IMR-90 (cell line): ENCODE measurements at regions not wholly inside any gene's neighbourhood (a gene's known extent, or its start where the extent isn't known, plus 50 kb on each side); places are given as distances from the start of the nearest gene placed in this dataset.
"Not testable (repeated sequence)": the region's sequence is repeated elsewhere in the genome, so short reads cannot be mapped to it uniquely, and the experiment has no call there.

Experiments
- ATAC-seq: fragments of 200-7000 bp; cut with Tn5 transposase; 2 replicates; pipeline ENCODE4 v1.9.1; 2020; ENCODE audit warnings: low read depth, mild to moderate bottlenecking, moderate library complexity
- BruUV-seq: library from RNA; stranded (reverse); fragments of 400-500 nt; replicated peaks from 2 replicates; lab custom pipeline; 2021; lab: Mats Ljungman, UMichigan
- CTCF ChIA-PET: fragments of 300-600 bp; formaldehyde crosslinking; extraction: SDS; loops from one replicate; lab custom pipeline; 2021; ENCODE audit warnings: antibody characterized with exemption; lab: Yijun Ruan, JAX
- POLR2A ChIA-PET: fragments of 300-600 bp; sonication (Branson Sonifier 250); formaldehyde crosslinking; loops from one replicate; lab custom pipeline; 2022; ENCODE audit warnings: antibody characterized with exemption; ENCODE audit not compliant: unreplicated experiment; lab: Charles Lee
- DNase-seq: peaks from one replicate; pipeline ENCODE4 v3.0.0; 2013
- H2AFZ ChIP-seq: replicated peaks from 2 replicates; pipeline ENCODE3; 2013; ENCODE audit warnings: low read length, mild to moderate bottlenecking; ENCODE audit not compliant: poor library complexity
- H2AK5ac ChIP-seq: 2 replicates; pipeline ENCODE4 v1.6.1; 2013; ENCODE audit warnings: low read depth, low read length, inconsistent platforms
- H2AK9ac ChIP-seq: replicated peaks from 2 replicates; pipeline ENCODE3; 2013; ENCODE audit warnings: mild to moderate bottlenecking, low read depth, low read length, moderate library complexity; ENCODE audit not compliant: poor library complexity
- H2BK120ac ChIP-seq: 2 replicates; pipeline ENCODE4 v1.6.1; 2013; ENCODE audit warnings: low read depth, low read length, inconsistent platforms
- H2BK15ac ChIP-seq: 3 replicates; pipeline ENCODE4 v1.6.1; 2013; ENCODE audit warnings: low read depth, low read length, inconsistent platforms
- H2BK20ac ChIP-seq: 2 replicates; pipeline ENCODE4 v1.6.1; 2013; ENCODE audit warnings: low read depth, mild to moderate bottlenecking, inconsistent platforms, low read length, moderate library complexity
- H2BK5ac ChIP-seq: 2 replicates; pipeline ENCODE4 v1.6.1; 2013; ENCODE audit warnings: mild to moderate bottlenecking, low read depth, low read length, inconsistent platforms; ENCODE audit not compliant: poor library complexity, severe bottlenecking
- H3K14ac ChIP-seq: replicated peaks from 2 replicates; pipeline ENCODE4 v1.6.1; 2013; ENCODE audit warnings: low read depth, low read length, inconsistent platforms
- H3K18ac ChIP-seq: 2 replicates; pipeline ENCODE4 v1.6.1; 2013; ENCODE audit warnings: low read depth, low read length, control low read depth
- H3K23ac ChIP-seq: 2 replicates; pipeline ENCODE4 v1.6.1; 2013; ENCODE audit warnings: low read depth, low read length, inconsistent platforms
- H3K27ac ChIP-seq: 2 replicates; pipeline ENCODE4 v1.5.1; 2013; ENCODE audit warnings: mild to moderate bottlenecking, control low read depth, low read length; ENCODE audit not compliant: insufficient read depth
- H3K27me3 ChIP-seq: 2 replicates; pipeline ENCODE4 v1.6.1; 2013; ENCODE audit warnings: low read length; ENCODE audit not compliant: control insufficient read depth, insufficient read depth
- H3K36me3 ChIP-seq: 2 replicates; pipeline ENCODE4 v1.6.1; 2013; ENCODE audit warnings: low read length, mixed read lengths; ENCODE audit not compliant: control insufficient read depth, insufficient read depth
- H3K4ac ChIP-seq: 2 replicates; pipeline ENCODE4 v1.6.1; 2013; ENCODE audit warnings: low read depth, low read length, inconsistent platforms
- H3K4me1 ChIP-seq: 2 replicates; pipeline ENCODE4 v1.6.1; 2013; ENCODE audit warnings: low read length, mixed read lengths; ENCODE audit not compliant: control insufficient read depth, insufficient read depth
- H3K4me2 ChIP-seq: 2 replicates; pipeline ENCODE4 v1.6.1; 2013; ENCODE audit warnings: low read depth, mild to moderate bottlenecking, control low read depth, low read length, moderate library complexity
- H3K4me3 ChIP-seq: 2 replicates; pipeline ENCODE4 v1.5.1; 2013; ENCODE audit warnings: low read depth, mild to moderate bottlenecking, control low read depth, low read length, moderate library complexity; ENCODE audit not compliant: insufficient read depth
- H3K56ac ChIP-seq: 2 replicates; pipeline ENCODE4 v1.6.1; 2013; ENCODE audit warnings: low read length, inconsistent platforms; ENCODE audit not compliant: insufficient read depth; ENCODE audit errors: extremely low read depth
- H3K79me1 ChIP-seq, 2 experiments: 2 replicates each; pipeline ENCODE4 v1.6.1; 2013; ENCODE audit warnings: low read length in 2 of 2, inconsistent platforms in 1 of 2, low read depth in 1 of 2
- H3K9ac ChIP-seq: 2 replicates; pipeline ENCODE4 v1.6.1; 2013; ENCODE audit warnings: low read depth, low read length, control low read depth
- H3K9me1 ChIP-seq: 2 replicates; pipeline ENCODE4 v1.6.1; 2013; ENCODE audit warnings: low read length, inconsistent platforms; ENCODE audit not compliant: insufficient read depth
- H3K9me3 ChIP-seq: 2 replicates; pipeline ENCODE4 v1.6.1; 2013; ENCODE audit warnings: low read length; ENCODE audit not compliant: control insufficient read depth, insufficient read depth
- H4K20me1 ChIP-seq: 2 replicates; pipeline ENCODE4 v1.6.1; 2013; ENCODE audit warnings: low read length, inconsistent platforms; ENCODE audit not compliant: insufficient read depth
- H4K5ac ChIP-seq: 2 replicates; pipeline ENCODE4 v1.6.1; 2013; ENCODE audit warnings: mild to moderate bottlenecking, low read depth, low read length, control low read depth
- H4K8ac ChIP-seq, 2 experiments: 2 replicates each; pipeline ENCODE4 v1.6.1; 2013; ENCODE audit warnings: low read depth in 2 of 2, low read length in 2 of 2, control low read depth in 1 of 2, inconsistent platforms in 1 of 2
- H4K91ac ChIP-seq: 2 replicates; pipeline ENCODE4 v1.6.1; 2013; ENCODE audit warnings: low read depth, low read length, inconsistent platforms; ENCODE audit not compliant: insufficient read depth
- WGBS, 2 experiments: methylation state at CpG; one replicate each; pipeline versions ENCODE4 v1.1.5 to v1.1.7; 2013; ENCODE audit warnings: missing lambda C conversion rate in 2 of 2; ENCODE audit not compliant: insufficient read length in 1 of 2; ENCODE audit errors: extremely low coverage in 2 of 2; 5-methylcytosine and 5-hydroxymethylcytosine counted together
- dilution Hi-C: fragments of 300-500 bp; cut with HindIII; formaldehyde crosslinking; loops from one replicate; pipeline ENCODE4 v1.14.3; 2018; ENCODE audit warnings: low sequenced_read_pairs; ENCODE audit not compliant: unreplicated experiment
- in situ Hi-C: fragments of 300-500 bp; cut with MboI; formaldehyde crosslinking; loops from 3 replicates; pipeline ENCODE4 v1.14.3; 2019; ENCODE audit warnings: low sequenced_read_pairs, inconsistent platforms, mixed read lengths
- intact Hi-C: fragments of 100-400 bp; cut with micrococcal nuclease; formaldehyde crosslinking; loops from 2 replicates; pipeline ENCODE4 v1.10.0; 2022
- TF ChIP-seq, protein P1 (sequence below): fragments of 150-350 bp; IDR thresholded peaks from 2 replicates; pipeline ENCODE4 v1.6.1; 2017; ENCODE audit warnings: mild to moderate bottlenecking, antibody characterized with exemption, low read length, low read depth

- TF ChIP-seq, protein P1, sequence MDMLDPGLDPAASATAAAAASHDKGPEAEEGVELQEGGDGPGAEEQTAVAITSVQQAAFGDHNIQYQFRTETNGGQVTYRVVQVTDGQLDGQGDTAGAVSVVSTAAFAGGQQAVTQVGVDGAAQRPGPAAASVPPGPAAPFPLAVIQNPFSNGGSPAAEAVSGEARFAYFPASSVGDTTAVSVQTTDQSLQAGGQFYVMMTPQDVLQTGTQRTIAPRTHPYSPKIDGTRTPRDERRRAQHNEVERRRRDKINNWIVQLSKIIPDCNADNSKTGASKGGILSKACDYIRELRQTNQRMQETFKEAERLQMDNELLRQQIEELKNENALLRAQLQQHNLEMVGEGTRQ = no peak
Measured at GRCh38 chr6:145155873-145156782, 579.2 kb downstream of the EPM2A start (continued).

- in situ Hi-C loops, H2BK120ac ChIP-seq, H3K4me2 ChIP-seq, H2AFZ ChIP-seq, H4K91ac ChIP-seq, H3K36me3 ChIP-seq, H3K4ac ChIP-seq, POLR2A ChIA-PET, H4K8ac ChIP-seq, H3K23ac ChIP-seq, H2AK9ac ChIP-seq, H3K27ac ChIP-seq, H3K27me3 ChIP-seq, H3K4me3 ChIP-seq, dilution Hi-C loops, H3K14ac ChIP-seq, H3K18ac ChIP-seq, H3K4me1 ChIP-seq, ATAC-seq, H3K9me3 ChIP-seq, H3K56ac ChIP-seq, intact Hi-C loops, DNase-seq, H2BK20ac ChIP-seq, H3K9me1 ChIP-seq, H2AK5ac ChIP-seq, H2BK5ac ChIP-seq, CTCF ChIA-PET, H3K79me1 ChIP-seq, H4K20me1 ChIP-seq, BruUV-seq, H3K9ac ChIP-seq, H2BK15ac ChIP-seq, H4K5ac ChIP-seq: not testable (repeated sequence)
- no CpG with 5 or more reads among the region's 1 CpG for WGBS, 2 experiments
Measured at GRCh38 chr6:145158636-145159035, 576.7 kb downstream of the EPM2A start.
